GM18508 (cell line): ENCODE measurements at regions not wholly inside any gene's neighbourhood (a gene's known extent, or its start where the extent isn't known, plus 50 kb on each side); places are given as distances from the start of the nearest gene placed in this dataset.
"Not testable (repeated sequence)": the region's sequence is repeated elsewhere in the genome, so short reads cannot be mapped to it uniquely, and the experiment has no call there.

ENCODE experiments used
- ATAC-seq: cut with Tn5 transposase; IDR thresholded peaks from one replicate; pipeline ENCODE4 v1.9.1; 2021; ENCODE audit warnings: moderate number of reproducible peaks; ENCODE audit not compliant: insufficient read depth, unreplicated experiment

GRCh38 chr14:71165121-71166031, 258.1 kb downstream of the PCNX1 start:
- ATAC-seq, result no peak

- no peak for ATAC-seq
Measured at GRCh38 chr14:71166180-71166837, 259.1 kb downstream of the PCNX1 start.

- ATAC-seq, result not testable (repeated sequence)
Measured at GRCh38 chr14:71167325-71167950, 260.2 kb downstream of the PCNX1 start.

DNA sequence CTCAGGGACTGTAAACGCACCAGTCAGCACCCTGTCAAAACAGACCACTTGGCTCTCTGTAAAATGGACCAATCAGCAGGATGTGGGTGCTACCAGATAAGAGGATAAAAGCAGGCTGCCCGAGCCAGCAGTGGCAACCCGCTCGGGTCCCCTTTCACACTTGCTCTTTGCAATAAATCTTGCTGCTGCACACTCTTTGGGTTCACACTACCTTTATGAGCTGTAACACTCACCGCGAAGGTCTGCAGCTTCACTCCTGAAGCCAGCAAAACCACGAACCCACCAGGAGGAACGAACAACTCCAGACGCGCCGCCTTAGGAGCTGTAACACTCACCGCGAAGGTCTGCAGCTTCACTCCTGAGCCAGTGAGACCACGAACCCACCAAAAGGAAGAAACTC, 260.9 kb downstream of the PCNX1 start:
- ATAC-seq, result not testable (repeated sequence)

DNA sequence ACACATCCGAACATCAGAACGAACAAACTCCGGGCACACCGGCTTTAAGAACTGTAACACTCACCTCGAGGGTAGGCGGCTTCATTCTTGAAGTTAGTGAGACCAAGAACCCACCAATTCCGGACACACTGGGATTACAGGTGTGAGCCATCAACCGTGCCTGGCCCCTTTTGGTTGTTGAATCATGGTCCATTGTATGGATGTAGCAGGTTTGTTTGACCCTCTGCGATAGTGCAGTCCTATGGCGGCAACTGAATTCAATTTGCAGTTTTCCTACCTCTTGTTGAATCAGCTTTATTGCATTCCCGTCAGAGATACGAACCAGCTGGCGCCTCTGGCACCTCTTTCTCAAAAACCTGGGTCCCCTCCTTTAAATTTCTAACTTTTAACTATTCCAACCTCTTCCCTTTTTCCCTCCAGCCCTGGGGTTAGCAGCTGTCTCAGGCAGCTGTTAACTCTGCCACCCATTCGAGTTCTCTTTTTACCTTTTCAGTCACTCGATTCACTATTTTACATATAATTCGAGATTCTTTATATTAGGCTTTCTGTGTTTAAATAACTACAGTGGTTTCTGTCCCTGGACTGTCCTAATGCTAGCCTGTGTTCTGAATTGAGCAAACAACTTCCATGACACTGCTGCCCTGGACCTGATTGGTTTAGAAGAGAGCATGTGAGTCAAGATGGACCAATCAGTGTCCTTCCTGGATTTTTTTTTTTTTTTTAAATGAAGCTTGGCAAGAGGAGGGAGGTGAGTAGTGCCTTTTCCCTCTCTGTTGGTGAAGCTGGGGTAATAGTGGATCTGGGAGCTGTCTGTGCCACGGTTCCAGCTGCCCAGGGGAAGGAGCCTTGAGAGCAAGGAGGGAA, 261.5 kb downstream of the PCNX1 start:
- ATAC-seq, result no peak

GRCh38 chr14:71169861-71170260, 262.6 kb downstream of the PCNX1 start:
- no peak for ATAC-seq

DNA sequence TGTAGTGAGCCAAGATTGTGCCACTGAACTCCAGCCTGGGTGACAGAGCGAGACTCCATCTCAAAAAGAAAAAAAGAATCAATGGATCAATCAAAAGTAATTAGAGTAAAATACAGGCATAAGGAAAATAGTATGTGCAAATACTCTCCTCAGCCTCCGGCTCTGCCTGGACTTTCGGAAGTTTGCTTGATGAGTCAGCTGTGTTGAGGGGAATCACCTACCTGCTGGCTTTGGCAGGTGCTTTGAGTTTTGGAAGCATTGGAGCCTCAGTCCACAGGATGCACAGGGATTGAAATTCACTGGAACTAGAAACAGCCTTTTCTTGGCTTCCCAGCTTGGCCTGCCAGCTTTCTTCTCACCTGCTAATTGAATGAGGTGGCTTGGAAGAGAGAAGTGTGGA, 268.2 kb downstream of the PCNX1 start:
- no peak for ATAC-seq

DNA sequence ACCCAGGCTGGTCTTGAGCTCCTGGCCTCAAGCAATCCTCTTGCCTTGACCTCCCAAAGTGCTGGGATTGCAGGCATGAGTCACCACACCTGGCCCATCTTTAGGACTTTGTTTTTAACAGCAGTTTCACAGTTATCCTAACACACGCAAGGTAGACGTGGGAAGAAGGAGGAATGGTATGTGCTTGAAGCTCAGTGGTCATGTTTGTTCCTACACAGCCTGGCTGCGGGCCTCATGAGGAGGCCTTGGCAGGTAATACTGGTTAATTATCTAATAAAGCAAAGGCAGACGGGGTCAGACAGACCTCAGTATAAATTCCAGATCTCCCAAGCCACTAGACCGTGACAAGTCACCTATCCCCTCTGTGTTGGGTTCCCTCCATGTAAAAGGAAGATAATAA, 271.8 kb downstream of the PCNX1 start:
- no peak for ATAC-seq

DNA sequence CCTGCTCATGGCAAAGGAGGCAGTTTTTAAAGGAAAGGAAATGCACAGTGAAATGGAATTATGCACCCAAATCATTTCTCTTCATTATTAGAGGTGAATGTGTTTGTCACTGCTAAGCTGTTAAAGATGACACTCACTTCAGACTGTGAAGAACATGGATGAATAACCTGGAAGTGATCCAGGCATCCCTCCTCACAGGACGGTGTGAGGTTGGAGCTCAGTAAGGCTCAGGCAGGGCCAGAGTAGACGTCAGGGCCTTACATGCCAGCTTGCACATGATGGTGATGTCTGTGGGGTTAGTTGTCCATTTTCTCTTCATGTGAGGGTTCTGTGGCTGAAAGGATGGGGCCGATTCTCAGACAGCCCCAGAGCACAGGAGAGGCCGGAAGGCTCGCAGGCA, 273.1 kb downstream of the PCNX1 start:
- ATAC-seq, result no peak

DNA sequence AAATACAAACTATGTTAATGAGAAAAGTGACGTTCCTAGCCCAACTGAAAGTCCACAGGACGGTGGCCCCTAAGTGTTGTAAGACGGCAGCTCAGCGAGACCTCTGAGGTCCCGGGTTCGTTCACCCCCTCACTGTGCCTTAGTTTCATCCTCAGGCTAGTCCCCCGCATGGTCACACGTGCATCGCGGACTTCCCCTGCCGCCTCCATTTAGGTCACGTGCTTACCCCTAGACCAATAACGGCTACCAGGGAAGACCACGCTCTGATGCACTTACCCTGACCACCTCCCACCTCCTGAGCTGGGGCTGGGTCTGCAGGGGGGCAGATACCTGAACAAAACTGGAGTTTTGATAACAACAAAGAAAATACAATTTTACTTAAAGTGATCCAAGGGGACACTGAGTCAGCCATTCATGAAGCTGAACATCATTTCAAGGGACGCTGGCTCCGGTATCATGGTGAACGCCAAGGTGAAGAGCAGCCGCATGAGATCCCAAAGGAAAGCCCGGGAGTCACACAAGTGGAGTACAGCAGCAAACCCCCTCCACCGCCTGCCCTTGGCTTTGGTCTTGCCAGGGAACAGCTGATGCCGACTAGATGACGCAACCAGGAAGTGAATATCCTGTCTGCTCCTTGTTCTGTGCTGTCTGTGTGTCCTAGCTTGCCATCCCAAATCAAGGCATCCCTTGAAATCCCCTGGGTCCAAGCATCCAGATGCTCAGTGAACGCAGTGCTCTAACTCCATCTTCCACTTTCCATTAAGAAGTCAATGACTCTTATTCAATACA, 274.1 kb downstream of the PCNX1 start:
- ATAC-seq, result no peak

GRCh38 chr14:71183876-71184689, 276.8 kb downstream of the PCNX1 start:
- ATAC-seq, result no peak

- no peak for ATAC-seq
Measured at GRCh38 chr14:71185637-71186036, 278.4 kb downstream of the PCNX1 start.

GRCh38 chr14:71187633-71188356, 280.5 kb downstream of the PCNX1 start:
- ATAC-seq, result no peak

- ATAC-seq, result no peak
Measured at GRCh38 chr14:71190770-71191374, 283.6 kb downstream of the PCNX1 start.

DNA sequence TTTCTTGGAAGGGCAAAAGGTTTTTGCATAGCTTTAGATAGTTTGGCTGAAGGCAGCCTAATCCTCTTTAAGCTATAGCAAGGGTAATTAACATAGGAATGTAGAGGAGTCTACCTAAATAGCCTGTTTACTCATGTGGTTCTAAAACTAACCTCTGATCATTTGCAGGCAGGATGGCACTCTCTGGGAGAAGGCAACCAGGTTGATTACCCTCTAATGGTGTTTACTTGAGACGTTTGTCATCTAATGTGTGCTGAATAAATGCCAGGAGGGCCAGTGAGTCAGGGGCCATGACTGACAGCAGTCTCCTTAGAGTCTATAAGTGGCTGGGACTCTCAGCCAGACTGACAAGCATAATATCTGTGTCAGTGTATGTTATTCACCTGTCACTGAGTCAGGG, 286.4 kb downstream of the PCNX1 start:
- ATAC-seq, result no peak

DNA sequence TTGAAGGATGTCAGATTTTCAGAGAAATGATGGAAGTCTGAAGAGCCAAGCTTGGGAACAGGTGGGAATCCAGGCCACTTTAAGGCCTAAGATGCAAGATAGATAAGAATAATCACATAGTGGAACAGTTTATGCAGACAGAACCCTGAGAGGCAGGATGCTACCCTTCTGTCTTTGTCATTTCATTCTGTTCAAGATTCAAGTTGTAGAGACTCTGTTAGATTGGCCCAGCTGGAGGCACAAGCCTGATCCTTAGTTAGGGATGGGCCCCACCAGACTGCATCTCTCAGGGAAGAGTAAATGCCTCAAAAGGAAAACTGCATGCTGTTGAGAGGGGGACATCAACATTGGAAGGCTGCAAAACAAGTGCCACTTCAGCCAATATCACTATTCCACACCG, 287.0 kb downstream of the PCNX1 start:
- ATAC-seq, result no peak

DNA sequence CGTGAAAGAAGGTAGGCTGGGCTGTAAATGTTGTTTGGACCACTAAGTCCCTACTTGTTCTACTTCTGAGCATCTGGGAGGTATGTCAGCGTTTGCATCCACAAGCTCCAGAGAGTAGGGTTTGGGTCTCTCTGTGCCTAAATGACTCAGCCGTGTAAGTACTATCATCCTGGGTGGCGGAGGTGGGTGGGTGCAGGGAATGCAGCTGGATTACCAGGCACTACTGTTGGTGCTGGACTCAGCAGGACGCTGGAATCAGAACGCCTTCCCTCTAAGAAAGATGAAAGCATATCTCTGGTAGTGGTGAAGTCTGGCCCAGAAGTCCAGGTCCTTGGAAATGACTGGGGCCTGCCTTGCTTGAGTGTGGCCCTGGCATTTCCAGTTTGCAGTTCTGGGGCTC, 289.7 kb downstream of the PCNX1 start:
- no peak for ATAC-seq

DNA sequence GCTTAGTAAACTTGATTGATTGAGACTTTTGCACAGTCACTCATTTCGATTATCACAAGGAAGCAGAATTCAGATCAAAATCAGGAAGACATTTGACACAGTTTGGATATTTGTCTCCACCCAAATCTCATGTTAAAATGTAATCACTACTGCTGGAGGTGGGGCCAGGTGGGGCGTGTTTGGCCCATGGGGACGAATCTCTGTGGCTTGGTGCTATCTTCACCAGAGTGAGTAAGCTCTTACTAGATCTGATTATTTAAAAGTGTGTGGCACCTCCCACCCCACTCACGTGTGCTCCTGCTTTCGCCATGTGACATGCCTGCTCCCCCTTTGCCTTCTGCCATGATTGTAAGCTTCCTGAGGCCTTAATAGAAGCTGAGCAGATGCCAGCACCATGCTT, 291.4 kb downstream of the PCNX1 start:
- ATAC-seq, result no peak
